ENCODE measurements at regions not wholly inside any gene's neighbourhood (a gene's known extent, or its start where the extent isn't known, plus 50 kb on each side); places are given as distances from the start of the nearest gene placed in this dataset.
A peak's percentile ranks its signal among the peaks of the same experiment; 100 is the strongest.

- H3K4me3 ChIP-seq (ENCODE audit: low read depth, low read length): no peak overlapping the region
- DNase-seq (ENCODE audit: low read depth): no peak
- no peak for TF ChIP-seq CTCF (IDR thresholded peaks at IDR 0.05; ENCODE audit: insufficient read depth, low read length)
Measured at GRCh38 chr9:88724331-88724730, 189.4 kb downstream of the NXNL2 start.

- no peak for TF ChIP-seq CTCF (IDR thresholded peaks at IDR 0.05; ENCODE audit: insufficient read depth, low read length)
- H3K4me3 ChIP-seq (ENCODE audit: low read depth, low read length): no peak overlapping the region
- no peak for DNase-seq (ENCODE audit: low read depth)
Measured at GRCh38 chr9:88725300-88726019, 190.5 kb downstream of the NXNL2 start.

GRCh38 chr9:88726803-88727202, 191.8 kb downstream of the NXNL2 start:
- no peak for DNase-seq (ENCODE audit: low read depth)
- no peak for TF ChIP-seq CTCF (IDR thresholded peaks at IDR 0.05; ENCODE audit: insufficient read depth, low read length)
- no peak overlapping the region for H3K4me3 ChIP-seq (ENCODE audit: low read depth, low read length)

- DNase-seq (ENCODE audit: low read depth): no peak
- TF ChIP-seq CTCF (IDR thresholded peaks at IDR 0.05; ENCODE audit: insufficient read depth, low read length): no peak
- no peak overlapping the region for H3K4me3 ChIP-seq (ENCODE audit: low read depth, low read length)
Measured at GRCh38 chr9:88730780-88731179, 195.8 kb downstream of the NXNL2 start.

- peak; percentile 70 for DNase-seq (ENCODE audit: low read depth)
- TF ChIP-seq CTCF (IDR thresholded peaks at IDR 0.05; ENCODE audit: insufficient read depth, low read length): no peak
- no peak overlapping the region for H3K4me3 ChIP-seq (ENCODE audit: low read depth, low read length)
Measured at GRCh38 chr9:88732128-88732527, 197.2 kb downstream of the NXNL2 start.

- no peak for TF ChIP-seq CTCF (IDR thresholded peaks at IDR 0.05; ENCODE audit: insufficient read depth, low read length)
- H3K4me3 ChIP-seq (ENCODE audit: low read depth, low read length): no peak overlapping the region
Measured at GRCh38 chr9:88733651-88734421, 198.9 kb downstream of the NXNL2 start.

More at GRCh38 chr9:88733651-88734421, 198.9 kb downstream of the NXNL2 start:
- peak; percentile 92 for DNase-seq (ENCODE audit: low read depth)

All from fibroblast of the aortic adventitia (primary cell).